ENCODE measurements at regions not wholly inside any gene's neighbourhood (a gene's known extent, or its start where the extent isn't known, plus 50 kb on each side); places are given as distances from the start of the nearest gene placed in this dataset.

DNA sequence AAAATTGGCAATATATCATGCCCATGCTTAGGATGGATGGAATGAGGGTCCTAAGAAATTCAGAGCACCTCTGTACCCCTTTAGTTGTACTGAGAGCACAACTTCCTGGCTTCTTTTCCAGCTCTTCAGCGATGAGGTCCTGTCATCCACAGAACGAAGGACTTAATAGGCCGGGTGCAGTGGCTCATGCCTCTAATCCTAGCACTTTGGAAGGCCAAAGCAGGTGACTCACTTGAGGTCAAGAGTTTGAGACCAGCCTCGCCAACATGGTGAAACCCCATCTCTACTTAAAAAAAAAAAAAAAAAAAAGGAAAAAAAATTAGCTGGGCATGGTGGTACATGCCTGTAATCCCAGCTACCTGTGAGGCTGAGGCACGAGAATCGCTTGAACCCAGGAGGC lies 125.3 kb upstream of the BMAL1 start:
- no peak for TF ChIP-seq ZFP3 (CRISPR knock-in tag; IDR thresholded peaks at IDR 0.05)
- no peak for TF ChIP-seq RARB (CRISPR knock-in tag; IDR thresholded peaks at IDR 0.05)
